ENCODE measurements at regions not wholly inside any gene's neighbourhood (a gene's known extent, or its start where the extent isn't known, plus 50 kb on each side); places are given as distances from the start of the nearest gene placed in this dataset.

- TF ChIP-seq EZH2 (IDR thresholded peaks at IDR 0.05; ENCODE audit: low read depth, unreplicated experiment) (no peak), CTCF (conservative IDR thresholded peaks at IDR 0.05; ENCODE audit: low read depth in 2 of 2) (no peak), EZH2phosphoT487 (IDR thresholded peaks at IDR 0.05; ENCODE audit: unreplicated experiment) (no peak), POLR2AphosphoS5 (IDR thresholded peaks at IDR 0.05; ENCODE audit: low read depth) (no peak), CREB1 (CRISPR knock-in tag; IDR thresholded peaks at IDR 0.05; ENCODE audit: low read depth) (no peak), ETS1 (IDR thresholded peaks at IDR 0.05) (no peak), ZNF114 (CRISPR knock-in tag; IDR thresholded peaks at IDR 0.05) (no peak), STAT1 (IDR thresholded peaks at IDR 0.05; ENCODE audit: unreplicated experiment) (no peak), REST (IDR thresholded peaks at IDR 0.05; ENCODE audit: unreplicated experiment) (no peak), JUNB (IDR thresholded peaks at IDR 0.05; ENCODE audit: unreplicated experiment) (no peak), ZNF331 (CRISPR knock-in tag; IDR thresholded peaks at IDR 0.05; ENCODE audit: low read depth) (no peak), ZNF462 (CRISPR knock-in tag; IDR thresholded peaks at IDR 0.05) (no peak)
Measured at GRCh38 chr4:122555216-122555615, 65.7 kb downstream of the IL21 start.
